Astrocyte (in vitro differentiated cells and primary cell): ENCODE measurements at regions not wholly inside any gene's neighbourhood (a gene's known extent, or its start where the extent isn't known, plus 50 kb on each side); places are given as distances from the start of the nearest gene placed in this dataset.
A peak's percentile ranks its signal among the peaks of the same experiment; 100 is the strongest.

Experiments
- DNase-seq: peaks from one replicate; pipeline ENCODE4 v3.0.0-alpha.2; 2010; ENCODE audit warnings: low read depth
- FAIRE-seq: peaks from 2 replicates; lab custom pipeline; 2011; peaks lifted over from hg19 to GRCh38; lab: Jason Lieb, UNC
- H2AFZ ChIP-seq: 2 replicates; pipeline ENCODE4 v1.6.0; 2012; ENCODE audit warnings: low read depth, low read length, inconsistent platforms
- H3K27ac ChIP-seq: 2 replicates; pipeline ENCODE4 v1.5.1; 2011; ENCODE audit warnings: low read depth, low read length, inconsistent platforms
- H3K27me3 ChIP-seq: 2 replicates; pipeline ENCODE4 v1.6.0; 2011; ENCODE audit warnings: low read length, inconsistent platforms; ENCODE audit not compliant: insufficient read depth
- H3K36me3 ChIP-seq: 2 replicates; pipeline ENCODE4 v1.5.1; 2011; ENCODE audit warnings: low read length, inconsistent platforms; ENCODE audit not compliant: insufficient read depth
- H3K4me1 ChIP-seq: 2 replicates; pipeline ENCODE4 v1.5.1; 2011; ENCODE audit warnings: low read length, inconsistent platforms; ENCODE audit not compliant: insufficient read depth
- H3K4me2 ChIP-seq: 2 replicates; pipeline ENCODE4 v1.6.0; 2012; ENCODE audit warnings: low read length, inconsistent platforms
- H3K4me3 ChIP-seq: 2 replicates; pipeline ENCODE4 v1.5.1; 2011; ENCODE audit warnings: low read depth, mild to moderate bottlenecking, low read length, inconsistent platforms; ENCODE audit not compliant: insufficient read depth
- H3K79me2 ChIP-seq: 2 replicates; pipeline ENCODE4 v1.6.0; 2012; ENCODE audit warnings: mild to moderate bottlenecking, low read length, inconsistent platforms; ENCODE audit not compliant: insufficient read depth
- H3K9ac ChIP-seq: 2 replicates; pipeline ENCODE4 v1.6.0; 2012; ENCODE audit warnings: mild to moderate bottlenecking, low read length, inconsistent platforms
- H3K9me3 ChIP-seq: 2 replicates; pipeline ENCODE4 v1.5.1; 2012; ENCODE audit warnings: low read depth, mild to moderate bottlenecking, low read length, inconsistent platforms; ENCODE audit not compliant: insufficient read depth
- H4K20me1 ChIP-seq: 2 replicates; pipeline ENCODE4 v1.6.0; 2012; ENCODE audit warnings: low read length, inconsistent platforms; ENCODE audit not compliant: insufficient read depth
- H3K27ac Mint-ChIP-seq: one replicate; pipeline ENCODE4 v1.8.0; 2021; ENCODE audit warnings: mild to moderate bottlenecking, mixed read lengths; ENCODE audit not compliant: unreplicated experiment
- H3K27me3 Mint-ChIP-seq: one replicate; pipeline ENCODE4 v1.8.0; 2021; ENCODE audit warnings: low read depth, mixed read lengths; ENCODE audit not compliant: unreplicated experiment
- H3K36me3 Mint-ChIP-seq: one replicate; pipeline ENCODE4 v1.8.0; 2021; ENCODE audit warnings: low read depth, mixed read lengths; ENCODE audit not compliant: unreplicated experiment
- H3K4me1 Mint-ChIP-seq: one replicate; pipeline ENCODE4 v1.8.0; 2021; ENCODE audit warnings: low read depth, mixed read lengths; ENCODE audit not compliant: unreplicated experiment
- H3K4me3 Mint-ChIP-seq: one replicate; pipeline ENCODE4 v1.8.0; 2021; ENCODE audit warnings: mild to moderate bottlenecking, moderate library complexity, mixed read lengths; ENCODE audit not compliant: unreplicated experiment
- H3K9me3 Mint-ChIP-seq: one replicate; pipeline ENCODE4 v1.8.0; 2021; ENCODE audit warnings: mild to moderate bottlenecking, mixed read lengths; ENCODE audit not compliant: unreplicated experiment
- CTCF ChIP-seq: IDR thresholded peaks from 2 replicates; pipeline ENCODE4 v1.5.1; 2011; ENCODE audit warnings: low read depth, mild to moderate bottlenecking, inconsistent platforms, low read length, moderate library complexity; ENCODE audit not compliant: insufficient read depth
- EZH2 ChIP-seq: IDR thresholded peaks from 2 replicates; pipeline ENCODE4 v1.6.1; 2012; ENCODE audit warnings: mild to moderate bottlenecking, low read length, inconsistent platforms; ENCODE audit not compliant: insufficient read depth

- Mint-ChIP-seq H3K27me3 (no peaks in the 10 kb centered on the region), H3K4me1 (peaks cover 5% of the 10 kb centered on the region), H3K36me3 (no peaks in the 10 kb centered on the region), H3K9me3 (peaks cover 4% of the 10 kb centered on the region), H3K27ac (no peak overlapping the region), H3K4me3 (no peak overlapping the region)
- TF ChIP-seq EZH2 = no peak
- TF ChIP-seq CTCF = no peak
- FAIRE-seq (no peak), DNase-seq (no peak)
- Histone ChIP-seq H3K79me2 (no peaks in the 10 kb centered on the region), H3K9me3 (no peaks in the 10 kb centered on the region), H3K27me3 (no peaks in the 10 kb centered on the region), H3K36me3 (no peaks in the 10 kb centered on the region), H3K27ac (no peak overlapping the region), H3K4me1 (no peaks in the 10 kb centered on the region), H3K4me3 (no peak overlapping the region), H3K4me2 (no peak overlapping the region), H2AFZ (no peak overlapping the region), H4K20me1 (no peaks in the 10 kb centered on the region), H3K9ac (no peak overlapping the region)
These were observed 223.8 kb upstream of the TMTC4 start for GRCh38 chr13:100898431-100898830.

GRCh38 chr13:100895651-100896050 is 221.1 kb upstream of the TMTC4 start:
- H3K9me3 Mint-ChIP-seq = peaks cover 5% of the 10 kb centered on the region
- Histone ChIP-seq H3K9me3 (no peaks in the 10 kb centered on the region), H2AFZ (no peak overlapping the region), H3K36me3 (no peaks in the 10 kb centered on the region), H3K4me2 (no peak overlapping the region), H3K79me2 (no peaks in the 10 kb centered on the region), H3K27ac (no peak overlapping the region), H4K20me1 (no peaks in the 10 kb centered on the region), H3K4me3 (no peak overlapping the region), H3K27me3 (no peaks in the 10 kb centered on the region), H3K4me1 (no peaks in the 10 kb centered on the region), H3K9ac (no peak overlapping the region)
- peak; percentile 47 for DNase-seq
- H3K36me3 Mint-ChIP-seq = no peaks in the 10 kb centered on the region
- no peak overlapping the region for H3K27ac Mint-ChIP-seq
- no peak overlapping the region for H3K4me3 Mint-ChIP-seq
- no peaks in the 10 kb centered on the region for H3K27me3 Mint-ChIP-seq
- peaks cover 5% of the 10 kb centered on the region for H3K4me1 Mint-ChIP-seq
- no peak for FAIRE-seq
- TF ChIP-seq EZH2 (no peak), CTCF (no peak)

GRCh38 chr13:100892981-100893380 is 218.4 kb upstream of the TMTC4 start:
- peaks cover 5% of the 10 kb centered on the region for H3K9me3 Mint-ChIP-seq
- no peak overlapping the region for H3K4me3 Mint-ChIP-seq
- no peaks in the 10 kb centered on the region for H3K9me3 ChIP-seq
- H3K4me1 ChIP-seq = peaks cover 3% of the 10 kb centered on the region
- H3K27me3 ChIP-seq = no peaks in the 10 kb centered on the region
- no peak overlapping the region for H2AFZ ChIP-seq
- no peak for DNase-seq
- H3K4me3 ChIP-seq = no peak overlapping the region
- H4K20me1 ChIP-seq = no peaks in the 10 kb centered on the region
- no peaks in the 10 kb centered on the region for H3K36me3 Mint-ChIP-seq
- no peak overlapping the region for H3K4me2 ChIP-seq
- H3K4me1 Mint-ChIP-seq = peaks cover under 1% of the 10 kb centered on the region
- no peaks in the 10 kb centered on the region for H3K27me3 Mint-ChIP-seq
- H3K27ac Mint-ChIP-seq = no peak overlapping the region
- no peak for FAIRE-seq
- H3K27ac ChIP-seq = no peak overlapping the region
- no peak for TF ChIP-seq EZH2
- TF ChIP-seq CTCF = no peak
- no peaks in the 10 kb centered on the region for H3K36me3 ChIP-seq
- no peak overlapping the region for H3K9ac ChIP-seq
- H3K79me2 ChIP-seq = no peaks in the 10 kb centered on the region
